Keratinocyte (primary cell): ENCODE measurements at regions not wholly inside any gene's neighbourhood (a gene's known extent, or its start where the extent isn't known, plus 50 kb on each side); places are given as distances from the start of the nearest gene placed in this dataset.

Source experiments
- EZH2 ChIP-seq: IDR thresholded peaks from one replicate; pipeline ENCODE4 v1.6.1; 2012; ENCODE audit warnings: inconsistent platforms, mild to moderate bottlenecking, low read length, moderate library complexity
- TF ChIP-seq, protein P1 (sequence below), 3 experiments: IDR thresholded peaks in 1 of 3; conservative IDR thresholded peaks in 1 of 3; optimal IDR thresholded peaks in 1 of 3; 2 replicates in 2 of 3; 3 replicates in 1 of 3; pipeline versions ENCODE3 to v1.5.1; 2011; ENCODE audit warnings: low read length in 3 of 3, mild to moderate bottlenecking in 3 of 3, moderate library complexity in 2 of 3, control low read depth in 1 of 3, inconsistent platforms in 1 of 3; ENCODE audit not compliant: insufficient read depth in 2 of 3; ENCODE audit errors: extremely low read depth in 1 of 3

DNA sequence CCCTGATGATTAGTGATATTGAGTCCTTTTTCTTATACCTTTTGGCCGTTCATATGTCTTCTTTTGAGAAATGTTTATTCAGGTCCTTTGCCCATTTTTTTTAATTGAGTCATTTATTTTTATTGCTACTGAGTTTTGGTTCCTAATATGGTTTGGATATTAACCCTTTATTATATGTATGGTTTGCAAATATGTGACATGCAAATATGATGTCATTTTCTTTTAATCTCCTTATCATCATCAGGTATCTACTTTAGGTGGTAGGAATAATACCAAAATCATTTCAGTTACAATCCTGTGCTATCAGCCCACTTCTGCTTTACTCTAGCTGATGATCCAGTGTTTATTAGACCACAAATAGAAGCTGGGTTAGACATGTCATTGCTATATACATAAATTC, 102.3 kb upstream of the TRPC7 start:
- TF ChIP-seq, protein P1, sequence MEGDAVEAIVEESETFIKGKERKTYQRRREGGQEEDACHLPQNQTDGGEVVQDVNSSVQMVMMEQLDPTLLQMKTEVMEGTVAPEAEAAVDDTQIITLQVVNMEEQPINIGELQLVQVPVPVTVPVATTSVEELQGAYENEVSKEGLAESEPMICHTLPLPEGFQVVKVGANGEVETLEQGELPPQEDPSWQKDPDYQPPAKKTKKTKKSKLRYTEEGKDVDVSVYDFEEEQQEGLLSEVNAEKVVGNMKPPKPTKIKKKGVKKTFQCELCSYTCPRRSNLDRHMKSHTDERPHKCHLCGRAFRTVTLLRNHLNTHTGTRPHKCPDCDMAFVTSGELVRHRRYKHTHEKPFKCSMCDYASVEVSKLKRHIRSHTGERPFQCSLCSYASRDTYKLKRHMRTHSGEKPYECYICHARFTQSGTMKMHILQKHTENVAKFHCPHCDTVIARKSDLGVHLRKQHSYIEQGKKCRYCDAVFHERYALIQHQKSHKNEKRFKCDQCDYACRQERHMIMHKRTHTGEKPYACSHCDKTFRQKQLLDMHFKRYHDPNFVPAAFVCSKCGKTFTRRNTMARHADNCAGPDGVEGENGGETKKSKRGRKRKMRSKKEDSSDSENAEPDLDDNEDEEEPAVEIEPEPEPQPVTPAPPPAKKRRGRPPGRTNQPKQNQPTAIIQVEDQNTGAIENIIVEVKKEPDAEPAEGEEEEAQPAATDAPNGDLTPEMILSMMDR (optimal IDR thresholded peaks at IDR 0.05 in 1 of 3, IDR thresholded peaks at IDR 0.05 in 1 of 3, conservative IDR thresholded peaks at IDR 0.05 in 1 of 3; ENCODE audit: extremely low read depth in 1 of 3, insufficient read depth in 2 of 3, low read length in 3 of 3), result no peak
- no peak for TF ChIP-seq EZH2
